ENCODE measurements at regions not wholly inside any gene's neighbourhood (a gene's known extent, or its start where the extent isn't known, plus 50 kb on each side); places are given as distances from the start of the nearest gene placed in this dataset.

- no peak for ATAC-seq (ENCODE audit: low read depth in 2 of 2)
- Mint-ChIP-seq H3K27ac (no peak overlapping the region), H3K9me3 (peaks cover 0 to 10% (median 3%) of the 10 kb centered on the region in 7 donors), H3K36me3 (no peaks in the 10 kb centered on the region), H3K27me3 (peaks cover under 1% of the 10 kb centered on the region), H3K4me3 (no peak overlapping the region), H3K4me1 (no peaks in the 10 kb centered on the region)
- no peak overlapping the region for H3K27ac ChIP-seq (ENCODE audit: insufficient read depth, low read length, poor library complexity, severe bottlenecking)
- H3K27me3 ChIP-seq (ENCODE audit: control insufficient read depth, insufficient read depth, low read length) = no peaks in the 10 kb centered on the region
- H3K36me3 ChIP-seq (ENCODE audit: control insufficient read depth, insufficient read depth, low read length) = no peaks in the 10 kb centered on the region
- H3K9me3 ChIP-seq (ENCODE audit: control insufficient read depth in 2 of 2, low read length in 2 of 2) = no peaks in the 10 kb centered on the region
- H3K4me1 ChIP-seq (ENCODE audit: control insufficient read depth, insufficient read depth, low read length, poor library complexity, severe bottlenecking) = no peaks in the 10 kb centered on the region
- H3K4me3 ChIP-seq (ENCODE audit: low read depth, low read length) = no peak overlapping the region
- no peak for DNase-seq
Observed at GRCh38 chr12:5232291-5232690, 188.6 kb downstream of the KCNA5 start.

GRCh38 chr12:5232826-5233500, 189.3 kb downstream of the KCNA5 start:
- no peaks in the 10 kb centered on the region for H3K27me3 ChIP-seq (ENCODE audit: control insufficient read depth, insufficient read depth, low read length)
- DNase-seq = no peak
- H3K27me3 Mint-ChIP-seq = peaks cover 6% of the 10 kb centered on the region

GRCh38 chr12:5236022-5236640, 192.5 kb downstream of the KCNA5 start:
- Mint-ChIP-seq H3K9me3 (peaks cover 0 to 2% (median 0%) of the 10 kb centered on the region in 7 donors), H3K27me3 (peaks cover 6% of the 10 kb centered on the region), H3K27ac (no peak overlapping the region), H3K4me3 (no peak overlapping the region), H3K36me3 (no peaks in the 10 kb centered on the region), H3K4me1 (no peaks in the 10 kb centered on the region)
- no peak overlapping the region for H3K27ac ChIP-seq (ENCODE audit: insufficient read depth, low read length, poor library complexity, severe bottlenecking)
- no peaks in the 10 kb centered on the region for H3K9me3 ChIP-seq (ENCODE audit: control insufficient read depth in 2 of 2, low read length in 2 of 2)
- no peaks in the 10 kb centered on the region for H3K27me3 ChIP-seq (ENCODE audit: control insufficient read depth, insufficient read depth, low read length)
- no peak for ATAC-seq (ENCODE audit: low read depth in 2 of 2)
- no peaks in the 10 kb centered on the region for H3K4me1 ChIP-seq (ENCODE audit: control insufficient read depth, insufficient read depth, low read length, poor library complexity, severe bottlenecking)
- no peaks in the 10 kb centered on the region for H3K36me3 ChIP-seq (ENCODE audit: control insufficient read depth, insufficient read depth, low read length)
- no peak for DNase-seq
- H3K4me3 ChIP-seq (ENCODE audit: low read depth, low read length) = no peak overlapping the region

More at GRCh38 chr12:5232826-5233500, 189.3 kb downstream of the KCNA5 start:
- no peaks in the 10 kb centered on the region for H3K4me1 ChIP-seq (ENCODE audit: control insufficient read depth, insufficient read depth, low read length, poor library complexity, severe bottlenecking)
- no peak overlapping the region for H3K27ac ChIP-seq (ENCODE audit: insufficient read depth, low read length, poor library complexity, severe bottlenecking)
- H3K27ac Mint-ChIP-seq = no peak overlapping the region
- H3K4me3 ChIP-seq (ENCODE audit: low read depth, low read length) = no peak overlapping the region
- no peak overlapping the region for H3K4me3 Mint-ChIP-seq
- no peaks in the 10 kb centered on the region for H3K36me3 Mint-ChIP-seq
- no peaks in the 10 kb centered on the region for H3K9me3 ChIP-seq (ENCODE audit: control insufficient read depth in 2 of 2, low read length in 2 of 2)
- H3K9me3 Mint-ChIP-seq = peaks cover 0 to 10% (median 3%) of the 10 kb centered on the region in 7 donors
- no peaks in the 10 kb centered on the region for H3K4me1 Mint-ChIP-seq
- H3K36me3 ChIP-seq (ENCODE audit: control insufficient read depth, insufficient read depth, low read length) = no peaks in the 10 kb centered on the region
- no peak for ATAC-seq (ENCODE audit: low read depth in 2 of 2)

- H3K9me3 Mint-ChIP-seq = peaks cover 0 to 3% (median 0%) of the 10 kb centered on the region in 7 donors
- DNase-seq (no peak), ATAC-seq (ENCODE audit: low read depth in 2 of 2) (no peak)
- no peak overlapping the region for H3K27ac ChIP-seq (ENCODE audit: insufficient read depth, low read length, poor library complexity, severe bottlenecking)
- no peaks in the 10 kb centered on the region for H3K4me1 Mint-ChIP-seq
- no peaks in the 10 kb centered on the region for H3K36me3 Mint-ChIP-seq
- no peak overlapping the region for H3K27ac Mint-ChIP-seq
- no peak overlapping the region for H3K4me3 Mint-ChIP-seq
- H3K27me3 ChIP-seq (ENCODE audit: control insufficient read depth, insufficient read depth, low read length) = no peaks in the 10 kb centered on the region
- no peaks in the 10 kb centered on the region for H3K9me3 ChIP-seq (ENCODE audit: control insufficient read depth in 2 of 2, low read length in 2 of 2)
- H3K27me3 Mint-ChIP-seq = peaks cover 4% of the 10 kb centered on the region
- H3K4me3 ChIP-seq (ENCODE audit: low read depth, low read length) = no peak overlapping the region
- no peaks in the 10 kb centered on the region for H3K4me1 ChIP-seq (ENCODE audit: control insufficient read depth, insufficient read depth, low read length, poor library complexity, severe bottlenecking)
- no peaks in the 10 kb centered on the region for H3K36me3 ChIP-seq (ENCODE audit: control insufficient read depth, insufficient read depth, low read length)
Observed at GRCh38 chr12:5242440-5242839, 189.5 kb upstream of the NTF3 start.

GRCh38 chr12:5243014-5243413, 188.9 kb upstream of the NTF3 start:
- H3K27ac ChIP-seq (ENCODE audit: insufficient read depth, low read length, poor library complexity, severe bottlenecking) = no peak overlapping the region
- no peak for DNase-seq
- peaks cover 0 to 3% (median 0%) of the 10 kb centered on the region in 7 donors for H3K9me3 Mint-ChIP-seq
- no peaks in the 10 kb centered on the region for H3K4me1 Mint-ChIP-seq
- no peaks in the 10 kb centered on the region for H3K27me3 Mint-ChIP-seq
- H3K36me3 Mint-ChIP-seq = no peaks in the 10 kb centered on the region
- no peak overlapping the region for H3K4me3 ChIP-seq (ENCODE audit: low read depth, low read length)
- H3K27ac Mint-ChIP-seq = no peak overlapping the region
- ATAC-seq (ENCODE audit: low read depth in 2 of 2) = no peak
- no peak overlapping the region for H3K4me3 Mint-ChIP-seq
- no peaks in the 10 kb centered on the region for H3K27me3 ChIP-seq (ENCODE audit: control insufficient read depth, insufficient read depth, low read length)
- no peaks in the 10 kb centered on the region for H3K36me3 ChIP-seq (ENCODE audit: control insufficient read depth, insufficient read depth, low read length)
- H3K4me1 ChIP-seq (ENCODE audit: control insufficient read depth, insufficient read depth, low read length, poor library complexity, severe bottlenecking) = no peaks in the 10 kb centered on the region
- no peaks in the 10 kb centered on the region for H3K9me3 ChIP-seq (ENCODE audit: control insufficient read depth in 2 of 2, low read length in 2 of 2)

GRCh38 chr12:5244513-5244972, 187.4 kb upstream of the NTF3 start:
- Histone ChIP-seq H3K4me1 (ENCODE audit: control insufficient read depth, insufficient read depth, low read length, poor library complexity, severe bottlenecking) (no peaks in the 10 kb centered on the region), H3K36me3 (ENCODE audit: control insufficient read depth, insufficient read depth, low read length) (no peaks in the 10 kb centered on the region), H3K4me3 (ENCODE audit: low read depth, low read length) (no peak overlapping the region), H3K27ac (ENCODE audit: insufficient read depth, low read length, poor library complexity, severe bottlenecking) (no peak overlapping the region), H3K9me3 (ENCODE audit: control insufficient read depth in 2 of 2, low read length in 2 of 2) (no peaks in the 10 kb centered on the region), H3K27me3 (ENCODE audit: control insufficient read depth, insufficient read depth, low read length) (no peaks in the 10 kb centered on the region)
- Mint-ChIP-seq H3K9me3 (peaks cover 0 to 3% (median 0%) of the 10 kb centered on the region in 7 donors), H3K27ac (no peak overlapping the region), H3K4me3 (no peak overlapping the region), H3K4me1 (no peaks in the 10 kb centered on the region), H3K36me3 (no peaks in the 10 kb centered on the region), H3K27me3 (no peaks in the 10 kb centered on the region)
- ATAC-seq (ENCODE audit: low read depth in 2 of 2) = no peak
- DNase-seq = no peak

- peaks cover 0 to 3% (median 0%) of the 10 kb centered on the region in 7 donors for H3K9me3 Mint-ChIP-seq
- ATAC-seq (ENCODE audit: low read depth in 2 of 2) (no peak), DNase-seq (no peak)
- Histone ChIP-seq H3K27me3 (ENCODE audit: control insufficient read depth, insufficient read depth, low read length) (no peaks in the 10 kb centered on the region), H3K9me3 (ENCODE audit: control insufficient read depth in 2 of 2, low read length in 2 of 2) (no peaks in the 10 kb centered on the region), H3K27ac (ENCODE audit: insufficient read depth, low read length, poor library complexity, severe bottlenecking) (no peak overlapping the region), H3K36me3 (ENCODE audit: control insufficient read depth, insufficient read depth, low read length) (no peaks in the 10 kb centered on the region), H3K4me3 (ENCODE audit: low read depth, low read length) (no peak overlapping the region), H3K4me1 (ENCODE audit: control insufficient read depth, insufficient read depth, low read length, poor library complexity, severe bottlenecking) (no peaks in the 10 kb centered on the region)
- no peaks in the 10 kb centered on the region for H3K4me1 Mint-ChIP-seq
- H3K36me3 Mint-ChIP-seq = no peaks in the 10 kb centered on the region
- H3K27ac Mint-ChIP-seq = no peak overlapping the region
- H3K4me3 Mint-ChIP-seq = no peak overlapping the region
- H3K27me3 Mint-ChIP-seq = no peaks in the 10 kb centered on the region
Observed at GRCh38 chr12:5246196-5246595, 185.7 kb upstream of the NTF3 start.

GRCh38 chr12:5247144-5247543, 184.8 kb upstream of the NTF3 start:
- H3K36me3 Mint-ChIP-seq = no peaks in the 10 kb centered on the region
- no peak overlapping the region for H3K4me3 Mint-ChIP-seq
- no peak overlapping the region for H3K4me3 ChIP-seq (ENCODE audit: low read depth, low read length)
- H3K27ac Mint-ChIP-seq = no peak overlapping the region
- peaks cover 0 to 3% (median 0%) of the 10 kb centered on the region in 7 donors for H3K9me3 Mint-ChIP-seq
- H3K27ac ChIP-seq (ENCODE audit: insufficient read depth, low read length, poor library complexity, severe bottlenecking) = no peak overlapping the region
- no peaks in the 10 kb centered on the region for H3K4me1 ChIP-seq (ENCODE audit: control insufficient read depth, insufficient read depth, low read length, poor library complexity, severe bottlenecking)
- no peaks in the 10 kb centered on the region for H3K27me3 ChIP-seq (ENCODE audit: control insufficient read depth, insufficient read depth, low read length)
- H3K27me3 Mint-ChIP-seq = no peaks in the 10 kb centered on the region
- no peaks in the 10 kb centered on the region for H3K4me1 Mint-ChIP-seq
- ATAC-seq (ENCODE audit: low read depth in 2 of 2) (no peak), DNase-seq (no peak)
- H3K36me3 ChIP-seq (ENCODE audit: control insufficient read depth, insufficient read depth, low read length) = no peaks in the 10 kb centered on the region
- H3K9me3 ChIP-seq (ENCODE audit: control insufficient read depth in 2 of 2, low read length in 2 of 2) = no peaks in the 10 kb centered on the region
